ENCODE measurements at regions not wholly inside any gene's neighbourhood (a gene's known extent, or its start where the extent isn't known, plus 50 kb on each side); places are given as distances from the start of the nearest gene placed in this dataset.

DNA sequence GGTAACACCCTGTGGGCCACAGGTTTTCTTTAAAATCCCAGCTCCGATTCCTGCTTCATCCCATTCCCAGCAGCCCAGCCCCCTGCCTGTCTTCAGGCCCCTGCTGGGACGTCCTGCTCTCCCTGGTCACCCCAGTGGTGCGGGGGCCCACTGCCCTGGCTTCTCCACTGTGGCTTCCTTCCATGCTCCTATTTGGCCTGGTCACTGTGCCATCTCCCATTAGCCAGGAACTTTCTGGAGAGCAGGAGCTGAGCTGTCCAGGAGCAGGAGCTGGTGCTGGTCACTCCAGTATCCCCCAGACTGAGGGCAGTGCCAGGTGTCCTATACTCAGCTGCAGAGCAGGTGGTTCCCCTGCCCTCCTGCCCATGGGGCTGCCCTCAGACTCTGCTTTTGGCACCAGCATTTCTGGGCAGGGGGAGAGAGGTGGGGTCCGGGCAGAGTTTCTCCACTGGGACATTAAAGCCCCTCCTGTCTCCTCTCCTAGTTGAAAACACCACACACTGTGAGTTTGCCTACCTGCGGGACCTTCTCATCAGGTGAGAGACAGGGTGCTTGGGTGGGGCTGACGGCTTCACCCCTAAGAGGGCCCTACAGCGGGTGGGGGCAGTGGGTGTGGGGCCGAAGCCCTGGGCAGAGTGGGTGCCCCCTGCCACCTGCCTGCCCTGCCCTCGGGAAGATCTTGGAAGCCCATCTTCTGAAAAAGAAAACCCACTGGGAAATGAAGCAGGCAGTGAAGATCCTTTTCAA lies 356.2 kb downstream of the SEC14L1 start:
- Histone ChIP-seq H3K9me3 (no peaks in the 10 kb centered on the region), H3K4me3 (no peak overlapping the region), H3K4me1 (peaks cover 0 to 22% (median 5%) of the 10 kb centered on the region in 12 donors), H3K27ac (no peak overlapping the region), H3K36me3 (peaks cover 0 to 98% (median 37%) of the 10 kb centered on the region in 9 donors), H3K27me3 (no peaks in the 10 kb centered on the region)
- intact Hi-C loops (cut with DNase I): loop anchor here in 3 of 10 donors (1.0 to 10.0 kb wide), 3 partner anchors 168 to 412 kb away; no protein-coding TSS in a partner anchor
- TF ChIP-seq POLR2A (IDR thresholded peaks at IDR 0.05): no peak
- TF ChIP-seq, protein P1, sequence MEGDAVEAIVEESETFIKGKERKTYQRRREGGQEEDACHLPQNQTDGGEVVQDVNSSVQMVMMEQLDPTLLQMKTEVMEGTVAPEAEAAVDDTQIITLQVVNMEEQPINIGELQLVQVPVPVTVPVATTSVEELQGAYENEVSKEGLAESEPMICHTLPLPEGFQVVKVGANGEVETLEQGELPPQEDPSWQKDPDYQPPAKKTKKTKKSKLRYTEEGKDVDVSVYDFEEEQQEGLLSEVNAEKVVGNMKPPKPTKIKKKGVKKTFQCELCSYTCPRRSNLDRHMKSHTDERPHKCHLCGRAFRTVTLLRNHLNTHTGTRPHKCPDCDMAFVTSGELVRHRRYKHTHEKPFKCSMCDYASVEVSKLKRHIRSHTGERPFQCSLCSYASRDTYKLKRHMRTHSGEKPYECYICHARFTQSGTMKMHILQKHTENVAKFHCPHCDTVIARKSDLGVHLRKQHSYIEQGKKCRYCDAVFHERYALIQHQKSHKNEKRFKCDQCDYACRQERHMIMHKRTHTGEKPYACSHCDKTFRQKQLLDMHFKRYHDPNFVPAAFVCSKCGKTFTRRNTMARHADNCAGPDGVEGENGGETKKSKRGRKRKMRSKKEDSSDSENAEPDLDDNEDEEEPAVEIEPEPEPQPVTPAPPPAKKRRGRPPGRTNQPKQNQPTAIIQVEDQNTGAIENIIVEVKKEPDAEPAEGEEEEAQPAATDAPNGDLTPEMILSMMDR (IDR thresholded peaks at IDR 0.05): no peak
- 85 to 97% (median 89%) methylated on average over 5 to 9 of the region's 9 CpGs for WGBS, 4 donors
- ATAC-seq (no peak), DNase-seq (peak in 2 of 5 donors; percentile 17 to 25)

DNA sequence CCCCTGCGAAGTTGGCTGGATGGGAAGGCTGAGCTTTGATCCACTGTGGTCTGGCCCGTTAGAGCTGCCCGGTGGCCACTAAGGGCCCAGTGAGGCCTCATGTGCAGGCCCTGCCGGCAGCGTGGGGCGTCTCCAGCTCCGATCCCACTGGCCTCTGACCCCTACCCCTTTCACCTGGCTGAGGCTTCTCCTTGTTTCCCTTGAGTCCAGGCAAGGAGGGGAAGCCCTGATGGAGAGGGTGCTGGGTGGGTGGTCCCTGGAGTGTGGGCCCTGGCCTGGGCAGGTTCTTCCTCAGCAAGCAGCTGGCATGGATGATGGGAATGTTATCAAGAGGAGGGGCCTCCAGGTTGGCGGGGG lies 356.8 kb downstream of the SEC14L1 start:
- no peaks in the 10 kb centered on the region for H3K9me3 ChIP-seq
- intact Hi-C loops (cut with DNase I): loop anchor here in 3 of 10 donors (1.0 to 10.0 kb wide), 3 partner anchors 168 to 413 kb away; no protein-coding TSS in a partner anchor
- no peak for TF ChIP-seq POLR2A (IDR thresholded peaks at IDR 0.05)
- TF ChIP-seq, protein P1 (IDR thresholded peaks at IDR 0.05): no peak
- H3K4me1 ChIP-seq: peaks cover 0 to 22% (median 5%) of the 10 kb centered on the region in 12 donors
- DNase-seq (peak in 3 of 5 donors; percentile 15 to 19 (median 16)), ATAC-seq (no peak)
- H3K27me3 ChIP-seq: no peaks in the 10 kb centered on the region
- 83 to 94% (median 89%) methylated on average over 6 to 8 of the region's 8 CpGs for WGBS, 4 donors
- peaks cover 0 to 92% (median 32%) of the 10 kb centered on the region in 9 donors for H3K36me3 ChIP-seq
- no peak overlapping the region for H3K4me3 ChIP-seq
- H3K27ac ChIP-seq: no peak overlapping the region

DNA sequence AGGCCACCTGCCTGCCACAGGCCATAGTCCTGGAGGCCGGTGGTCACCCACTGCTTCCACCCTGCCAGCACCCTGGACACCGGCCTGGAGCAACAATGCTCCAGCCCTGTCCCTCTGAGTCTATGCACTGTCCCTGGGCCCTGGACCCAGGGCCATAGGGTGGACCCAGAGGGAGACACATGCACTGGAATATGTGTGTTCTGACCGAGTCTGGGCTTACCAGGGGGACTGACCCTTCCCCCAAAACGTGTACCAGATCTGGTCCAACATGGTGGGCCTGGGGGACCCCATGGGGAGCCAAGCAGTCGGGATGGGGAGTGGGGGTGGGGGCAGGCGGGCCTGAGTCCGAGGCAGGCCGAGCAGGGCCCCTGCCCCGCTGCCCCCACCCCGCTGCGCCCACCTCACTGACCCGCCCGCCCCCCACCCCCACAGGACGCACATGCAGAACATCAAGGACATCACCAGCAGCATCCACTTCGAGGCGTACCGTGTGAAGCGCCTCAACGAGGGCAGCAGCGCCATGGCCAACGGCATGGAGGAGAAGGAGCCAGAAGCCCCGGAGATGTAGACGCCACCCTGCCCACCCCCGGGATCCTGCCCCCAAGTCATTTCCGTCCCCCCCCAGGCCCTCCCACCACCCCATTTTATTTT lies 357.4 kb downstream of the SEC14L1 start:
- peak in 3 of 5 donors; percentile 14 to 18 (median 16) for DNase-seq
- Histone ChIP-seq H3K27ac (no peak overlapping the region), H3K36me3 (peaks cover 0 to 86% (median 25%) of the 10 kb centered on the region in 9 donors), H3K4me1 (peaks cover 0 to 18% (median 5%) of the 10 kb centered on the region in 12 donors), H3K27me3 (no peaks in the 10 kb centered on the region), H3K4me3 (no peak overlapping the region), H3K9me3 (no peaks in the 10 kb centered on the region)
- no peak for TF ChIP-seq POLR2A (IDR thresholded peaks at IDR 0.05)
- TF ChIP-seq, protein P1 (IDR thresholded peaks at IDR 0.05): no peak
- intact Hi-C loops (cut with DNase I): loop anchor here in 2 of 10 donors (10.0 kb wide), 2 partner anchors 403 to 413 kb away; no protein-coding TSS in a partner anchor
- WGBS, 4 donors: 82 to 96% (median 92%) methylated on average over 13 to 25 of the region's 25 CpGs
- ATAC-seq: no peak
